ENCODE measurements at regions not wholly inside any gene's neighbourhood (a gene's known extent, or its start where the extent isn't known, plus 50 kb on each side); places are given as distances from the start of the nearest gene placed in this dataset.
A peak's percentile ranks its signal among the peaks of the same experiment; 100 is the strongest.

GRCh38 chr12:66919466-66919865, 240.6 kb upstream of the GRIP1 start:
- DNase-seq = no peak

- DNase-seq = no peak
Measured at GRCh38 chr12:66920205-66920604, 241.3 kb upstream of the GRIP1 start.

GRCh38 chr12:66921151-66921550, 242.3 kb upstream of the GRIP1 start:
- no peak for DNase-seq

GRCh38 chr12:66925083-66925482, 246.2 kb upstream of the GRIP1 start:
- no peak for DNase-seq

GRCh38 chr12:66929121-66929520, 250.2 kb upstream of the GRIP1 start:
- no peak for DNase-seq

GRCh38 chr12:66931091-66931490, 252.2 kb upstream of the GRIP1 start:
- no peak for DNase-seq

GRCh38 chr12:66932126-66932525, 253.2 kb upstream of the GRIP1 start:
- DNase-seq = no peak

- no peak for DNase-seq
Measured at GRCh38 chr12:66934302-66935062, 255.6 kb upstream of the GRIP1 start.

- no peak for DNase-seq
Measured at GRCh38 chr12:66941150-66941549, 262.3 kb upstream of the GRIP1 start.

GRCh38 chr12:66942741-66943465, 264.0 kb upstream of the GRIP1 start:
- no peak for DNase-seq

- DNase-seq = no peak
Measured at GRCh38 chr12:66944365-66944764, 265.5 kb upstream of the GRIP1 start.

- DNase-seq = no peak
Measured at GRCh38 chr12:66945189-66945817, 266.4 kb upstream of the GRIP1 start.

GRCh38 chr12:66947119-66947518, 268.2 kb upstream of the GRIP1 start:
- DNase-seq = peak in 1 of 5 donors; percentile 7

GRCh38 chr12:66952668-66953067, 273.8 kb upstream of the GRIP1 start:
- DNase-seq = no peak

GRCh38 chr12:66956300-66956699, 277.4 kb upstream of the GRIP1 start:
- no peak for DNase-seq

- no peak for DNase-seq
Measured at GRCh38 chr12:66959276-66959675, 280.4 kb upstream of the GRIP1 start.

GRCh38 chr12:66960006-66960405, 281.1 kb upstream of the GRIP1 start:
- no peak for DNase-seq

GRCh38 chr12:66960704-66961690, 282.1 kb upstream of the GRIP1 start:
- DNase-seq = no peak

GRCh38 chr12:66962290-66962689, 283.4 kb upstream of the GRIP1 start:
- no peak for DNase-seq

- no peak for DNase-seq
Measured at GRCh38 chr12:66963901-66964300, 285.0 kb upstream of the GRIP1 start.

GRCh38 chr12:66964629-66965028, 285.8 kb upstream of the GRIP1 start:
- peak in 4 of 5 donors; percentile 27 to 62 (median 48) for DNase-seq

- DNase-seq = no peak
Measured at GRCh38 chr12:66965621-66966020, 286.7 kb upstream of the GRIP1 start.

GRCh38 chr12:66971816-66972215, 292.9 kb upstream of the GRIP1 start:
- DNase-seq = no peak
